HuH-7.5 (cell line): ENCODE measurements at regions not wholly inside any gene's neighbourhood (a gene's known extent, or its start where the extent isn't known, plus 50 kb on each side); places are given as distances from the start of the nearest gene placed in this dataset.

Source experiments
- DNase-seq: peaks from one replicate; pipeline ENCODE4 v3.0.0; 2011; ENCODE audit warnings: low spot score

GRCh38 chr7:116310141-116310540 is 99.8 kb downstream of the TES start:
- no peak for DNase-seq

- DNase-seq: no peak
These were observed 100.9 kb downstream of the TES start for GRCh38 chr7:116311259-116311658.

GRCh38 chr7:116311816-116312471 is 101.6 kb downstream of the TES start:
- DNase-seq: no peak

DNA sequence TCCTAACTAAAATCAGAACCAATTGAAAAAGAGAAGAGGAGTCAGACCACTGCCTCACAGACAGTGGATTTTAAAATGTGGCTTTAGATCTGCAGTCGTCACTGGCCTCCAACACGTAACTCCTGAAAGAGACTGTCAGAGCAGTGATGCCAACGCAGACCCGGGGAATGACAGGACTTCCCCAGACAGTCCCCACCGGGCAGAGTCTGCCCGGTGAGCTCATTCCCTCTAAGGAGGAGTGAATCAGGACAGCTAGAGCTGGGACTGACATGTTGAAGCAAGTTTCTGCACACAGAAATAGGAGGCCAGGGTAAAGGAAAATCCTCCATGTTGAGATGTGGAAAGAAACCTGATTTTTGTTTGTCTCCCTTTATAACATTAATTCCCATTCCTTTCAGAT is 105.0 kb downstream of the TES start:
- no peak for DNase-seq

DNA sequence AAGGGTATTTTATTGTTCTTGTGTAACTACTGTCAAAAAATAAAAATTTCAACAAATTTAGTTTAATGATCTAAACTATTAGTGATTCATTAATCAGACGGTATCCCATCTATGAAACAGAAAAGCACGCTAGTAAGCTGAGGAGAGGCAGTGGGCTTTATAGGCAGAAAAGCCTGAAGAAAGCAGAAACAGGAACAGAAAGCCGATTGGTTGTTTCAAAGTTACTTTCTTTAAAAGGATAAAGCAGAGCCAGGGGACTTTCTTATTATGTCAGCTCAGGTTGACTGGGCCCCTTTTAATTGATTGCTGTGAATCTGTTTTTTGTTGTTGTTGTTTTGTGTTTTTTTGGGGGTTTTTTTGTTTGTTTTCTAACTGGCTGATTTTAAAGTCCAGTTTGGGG is 105.5 kb downstream of the TES start:
- no peak for DNase-seq

DNA sequence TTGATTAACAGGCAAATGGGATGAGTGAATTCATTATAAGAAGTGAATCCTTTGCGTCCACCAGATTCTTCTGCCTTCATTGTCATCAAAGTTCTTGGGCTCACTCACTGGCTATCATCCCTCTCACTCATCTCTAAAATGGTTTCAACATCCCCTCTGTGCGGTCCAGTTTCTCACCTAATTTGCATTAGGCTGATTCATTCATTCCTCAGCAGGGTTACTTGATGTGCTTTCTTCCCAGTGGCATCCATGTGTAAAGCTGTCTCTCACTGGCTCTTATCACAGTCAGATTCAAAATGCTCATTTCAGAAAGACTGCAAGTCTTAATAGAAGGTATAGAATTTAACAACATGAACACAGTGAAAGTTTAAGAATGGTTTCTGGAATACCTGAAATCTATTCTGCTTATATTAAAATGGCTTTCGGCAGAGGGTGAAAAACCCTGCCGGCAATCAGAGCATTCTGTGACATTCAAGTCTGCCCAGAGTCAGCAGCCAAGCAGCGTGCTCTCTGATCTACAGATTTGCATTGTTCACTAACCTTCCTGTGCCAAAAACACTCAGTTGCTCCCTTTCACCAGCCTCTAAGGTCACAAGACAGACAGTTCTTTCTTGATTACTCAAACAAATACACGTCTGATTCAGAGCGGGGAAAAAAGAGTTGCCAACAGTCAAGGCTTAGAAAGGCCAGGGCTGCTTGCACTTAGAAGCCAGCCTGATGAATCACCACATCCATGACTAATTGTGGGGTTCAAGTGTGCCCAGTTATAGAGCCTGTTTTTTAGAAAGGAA is 106.7 kb downstream of the TES start:
- DNase-seq: no peak

GRCh38 chr7:116317907-116318306 is 107.6 kb downstream of the TES start:
- DNase-seq: no peak

- DNase-seq: no peak
These were observed 112.2 kb downstream of the TES start for GRCh38 chr7:116322541-116322940.

GRCh38 chr7:116324582-116324981 is 114.2 kb downstream of the TES start:
- no peak for DNase-seq

- no peak for DNase-seq
These were observed 115.2 kb downstream of the TES start for GRCh38 chr7:116325517-116325916.

GRCh38 chr7:116327135-116327534 is 116.8 kb downstream of the TES start:
- no peak for DNase-seq

- no peak for DNase-seq
These were observed 117.4 kb downstream of the TES start for GRCh38 chr7:116327752-116328151.

- DNase-seq: no peak
These were observed 117.8 kb downstream of the TES start for GRCh38 chr7:116328161-116328560.

DNA sequence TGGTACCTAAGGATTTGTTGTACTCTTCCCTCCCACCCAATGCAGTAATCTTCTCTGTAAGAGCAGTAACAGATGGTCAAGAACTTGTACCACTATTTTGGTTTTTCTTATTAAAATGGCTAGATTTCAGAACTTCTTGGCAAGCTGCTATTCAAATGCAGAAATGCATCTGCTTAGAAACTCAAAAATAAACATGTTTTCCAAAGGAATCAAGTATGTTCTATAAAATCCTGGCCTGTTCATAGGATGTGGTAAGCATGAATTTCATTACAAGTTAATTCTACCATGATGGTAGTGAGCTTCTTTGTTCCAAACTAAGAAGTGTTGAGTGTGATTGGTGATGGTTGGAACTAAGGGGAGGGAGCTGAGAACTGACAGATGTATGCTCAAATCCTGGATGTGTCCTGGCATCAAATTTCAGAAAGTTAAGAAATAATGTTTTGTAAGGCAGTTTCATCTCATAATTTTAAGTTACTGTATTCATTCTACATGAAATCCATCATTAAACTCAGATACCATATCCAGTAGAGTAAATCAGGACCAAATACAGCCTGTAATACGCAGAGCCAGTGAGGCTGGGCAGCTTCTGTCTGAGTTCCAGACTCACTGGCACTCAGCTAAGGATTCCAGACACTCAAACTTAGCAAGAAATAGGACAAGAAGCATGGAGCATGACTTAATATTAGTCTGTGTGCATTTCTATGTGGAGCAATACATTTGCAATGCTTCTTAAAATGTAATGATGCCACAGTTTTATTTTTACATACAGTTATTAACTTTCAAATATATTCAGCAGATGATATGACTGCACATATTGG is 119.6 kb downstream of the TES start:
- no peak for DNase-seq

DNA sequence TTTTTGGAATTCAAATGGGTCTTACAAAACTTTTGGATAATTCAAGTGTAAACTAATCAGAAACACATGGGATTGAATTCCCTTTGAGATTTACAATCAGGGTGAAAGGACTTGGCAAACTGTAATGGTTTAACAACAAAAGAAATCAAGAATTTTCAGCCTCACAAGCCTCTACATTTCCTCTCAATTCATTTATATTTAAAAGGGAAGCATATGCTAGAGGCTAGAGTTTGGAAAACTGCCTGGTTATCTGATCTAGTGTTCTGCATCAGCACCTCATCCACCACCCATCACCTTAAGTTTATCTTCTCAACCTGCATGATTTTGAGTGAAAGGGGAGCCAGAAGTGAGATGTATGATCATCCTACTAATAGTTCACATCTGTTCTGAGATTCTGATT is 120.7 kb downstream of the TES start:
- no peak for DNase-seq

GRCh38 chr7:116332766-116333165 is 122.4 kb downstream of the TES start:
- no peak for DNase-seq

DNA sequence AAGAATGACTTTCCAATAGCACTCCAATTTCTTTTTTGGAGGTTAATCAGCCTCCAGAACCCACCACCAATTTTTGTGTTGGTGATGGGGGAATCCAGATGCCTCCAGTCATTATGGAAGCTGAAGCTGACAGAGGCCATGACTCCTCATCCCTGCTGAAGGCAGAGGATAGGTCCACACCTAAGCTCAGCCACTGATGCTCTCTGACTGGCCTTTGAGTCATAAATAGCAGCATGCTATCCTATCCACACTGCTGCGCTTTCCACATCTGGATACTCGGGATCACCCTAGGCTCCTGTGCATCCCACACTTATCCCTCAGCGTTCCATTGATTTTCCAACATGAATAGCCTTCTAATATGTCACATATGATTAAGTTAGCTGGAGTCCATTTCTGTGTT is 124.2 kb downstream of the TES start:
- DNase-seq: no peak

DNA sequence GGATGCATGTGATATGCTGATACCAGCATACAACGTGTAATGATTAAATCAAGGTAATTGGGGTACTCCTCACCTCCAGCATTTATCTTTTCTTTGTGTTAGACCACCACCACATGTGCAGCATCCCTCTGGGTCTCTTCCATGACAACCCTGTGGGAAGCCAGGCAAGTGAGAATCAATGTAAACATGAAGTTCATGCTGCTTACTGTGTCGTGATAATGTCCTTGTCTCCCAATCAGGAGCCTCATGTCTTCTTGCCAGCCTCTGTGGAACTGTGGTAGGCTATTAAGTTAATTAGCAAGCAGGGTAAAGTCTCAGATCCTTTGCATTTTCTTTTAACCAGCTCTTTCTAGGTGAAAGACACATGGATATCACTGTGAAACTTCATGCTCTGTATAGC is 126.7 kb downstream of the TES start:
- DNase-seq: no peak

GRCh38 chr7:116337800-116338199 is 127.5 kb downstream of the TES start:
- no peak for DNase-seq

DNA sequence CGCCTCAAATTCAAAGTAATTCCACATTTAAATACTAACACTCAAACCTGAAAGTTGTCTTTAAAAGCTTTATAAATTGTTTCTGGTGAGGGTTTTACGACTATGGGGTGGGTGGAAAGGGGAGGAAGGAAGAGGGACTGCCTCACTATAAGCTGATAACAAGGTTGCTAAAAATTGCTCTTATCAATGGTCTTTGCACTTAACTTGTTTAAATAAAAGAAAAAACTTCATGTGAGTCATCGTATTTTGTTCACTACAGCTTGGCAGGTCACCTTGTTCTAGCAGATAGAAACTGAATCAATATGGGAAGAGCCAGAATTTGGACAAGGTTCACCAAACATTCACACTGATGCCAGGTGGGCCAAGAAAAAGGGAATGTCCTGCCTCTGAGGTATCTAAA is 129.2 kb downstream of the TES start:
- peak; percentile 10 for DNase-seq

GRCh38 chr7:116340201-116340847 is 130.0 kb downstream of the TES start:
- no peak for DNase-seq
